NCI-H146 treated with DMSO at 0.1 percent for 48 hours (cell line): ENCODE measurements at regions not wholly inside any gene's neighbourhood (a gene's known extent, or its start where the extent isn't known, plus 50 kb on each side); places are given as distances from the start of the nearest gene placed in this dataset.

ENCODE experiments used
- DNase-seq: peaks from one replicate; lab custom pipeline; 2025; ENCODE audit not compliant: unreplicated experiment; lab: John Stamatoyannopoulos, UW

DNA sequence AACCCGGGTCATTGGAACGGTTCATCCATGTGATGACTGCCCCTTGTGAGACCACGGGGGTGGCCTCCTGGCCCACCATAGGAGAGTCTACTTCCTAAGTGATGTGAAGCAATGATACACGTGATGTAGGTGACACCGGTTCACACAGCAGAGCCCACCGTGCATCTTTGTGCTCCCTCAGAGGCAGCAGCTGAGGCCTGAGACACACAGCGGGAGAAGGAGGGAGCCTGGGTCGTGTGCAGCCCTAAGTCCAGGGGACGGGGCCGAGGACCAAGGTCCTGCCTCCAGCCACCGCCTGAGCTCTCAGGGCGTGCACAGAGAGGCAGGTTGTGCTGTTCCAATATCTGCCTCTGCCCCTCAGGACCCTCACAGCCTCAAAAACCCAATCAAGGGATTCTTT is 377.2 kb upstream of the SALL3 start:
- no peak for DNase-seq

DNA sequence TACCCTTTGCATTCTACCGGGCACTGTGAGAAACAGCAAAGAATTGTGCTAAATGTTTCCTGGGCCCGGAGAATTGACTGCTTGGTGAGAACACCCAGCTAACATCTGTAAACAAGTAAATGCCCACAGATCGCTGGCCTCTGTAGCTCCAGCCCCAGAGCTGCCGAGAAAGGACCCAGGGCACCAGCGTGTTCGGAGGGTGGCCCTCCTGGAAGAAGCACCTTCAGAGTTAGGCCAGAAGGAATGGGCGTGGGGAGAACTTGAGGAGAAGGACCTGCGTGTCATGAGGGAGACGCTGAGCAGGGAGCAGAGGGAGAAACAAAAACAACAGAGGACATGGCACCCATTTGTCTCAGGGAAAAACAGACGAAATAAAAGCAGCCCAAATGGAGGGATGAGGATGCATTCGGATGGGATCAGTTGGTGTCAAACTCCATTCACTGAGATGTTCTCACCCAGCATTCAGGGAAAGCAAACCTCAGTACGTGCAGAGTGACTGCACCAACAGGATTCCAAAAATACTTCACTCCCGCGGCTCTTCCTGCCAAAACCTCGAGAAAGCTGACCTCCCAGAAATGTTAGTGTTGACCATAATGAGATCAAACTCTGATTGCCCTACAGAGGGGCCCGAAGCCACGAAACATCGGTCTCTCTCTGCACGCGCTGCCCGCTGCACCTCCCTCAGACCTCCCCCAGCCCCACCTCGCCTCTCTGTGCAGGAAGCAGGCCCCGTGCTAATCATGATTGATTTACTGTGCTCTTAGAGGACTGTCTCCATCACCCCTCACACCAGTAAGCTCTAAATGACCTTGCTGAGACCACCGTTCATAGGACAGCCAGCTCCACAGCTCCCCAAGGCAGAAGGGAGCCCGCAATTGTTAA is 376.3 kb upstream of the SALL3 start:
- DNase-seq: no peak

DNA sequence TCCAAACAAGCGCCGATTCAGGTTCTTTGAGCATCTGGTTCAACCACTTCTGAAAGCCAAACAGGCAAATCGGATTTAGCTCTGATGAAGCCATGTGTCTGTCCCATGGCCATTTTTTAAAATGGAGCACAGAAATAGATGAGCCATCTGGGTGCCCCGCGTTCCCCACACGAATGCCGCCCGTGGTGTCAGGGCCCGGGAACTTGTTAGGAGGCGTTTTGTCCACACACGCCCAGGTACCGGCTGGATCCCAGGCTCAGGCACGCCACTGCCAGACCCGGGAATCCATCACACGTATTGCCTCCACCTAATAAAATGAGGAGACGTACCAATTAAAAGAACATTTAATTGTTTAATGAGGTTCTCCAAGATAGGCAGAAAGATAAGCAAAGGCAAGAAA is 374.4 kb upstream of the SALL3 start:
- DNase-seq: no peak

DNA sequence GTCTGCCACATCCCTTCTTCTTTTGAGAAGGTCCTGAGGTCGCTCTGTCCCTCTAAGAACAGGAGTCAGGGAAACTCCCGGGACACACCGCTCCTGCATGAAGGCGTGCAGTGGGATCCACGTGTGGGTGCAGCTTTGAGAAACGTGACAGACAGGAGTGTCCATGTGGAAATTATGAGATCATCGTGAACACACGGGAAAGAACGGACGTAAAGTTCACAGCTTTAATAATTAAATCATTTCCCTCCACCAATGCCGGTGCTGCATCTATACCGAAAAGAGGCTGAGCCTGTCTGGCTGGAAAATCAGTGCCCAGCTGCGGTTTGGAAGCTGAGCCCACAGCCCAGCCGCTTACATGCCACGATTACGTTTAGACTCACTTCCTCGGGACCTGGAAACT is 372.4 kb upstream of the SALL3 start:
- DNase-seq: no peak

DNA sequence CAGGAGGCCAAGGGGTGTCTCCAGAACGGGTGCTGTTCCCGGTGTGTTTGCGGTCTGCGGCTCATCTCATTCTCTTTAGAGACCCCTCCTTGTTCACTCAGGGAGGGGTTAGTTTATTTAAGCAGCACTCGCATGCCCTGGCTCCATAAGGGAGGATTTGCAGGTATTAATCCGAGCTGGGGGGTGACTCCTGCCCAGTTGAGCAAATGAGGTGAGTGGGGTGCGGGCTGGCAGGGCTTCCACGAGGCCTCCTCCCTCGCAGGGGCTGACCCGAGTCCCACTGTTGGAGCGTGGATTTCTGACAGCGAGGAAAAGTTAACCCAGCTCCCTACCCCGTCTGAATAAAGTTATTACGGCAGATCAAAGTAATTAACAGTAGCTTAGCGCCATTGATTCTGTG is 371.8 kb upstream of the SALL3 start:
- no peak for DNase-seq

DNA sequence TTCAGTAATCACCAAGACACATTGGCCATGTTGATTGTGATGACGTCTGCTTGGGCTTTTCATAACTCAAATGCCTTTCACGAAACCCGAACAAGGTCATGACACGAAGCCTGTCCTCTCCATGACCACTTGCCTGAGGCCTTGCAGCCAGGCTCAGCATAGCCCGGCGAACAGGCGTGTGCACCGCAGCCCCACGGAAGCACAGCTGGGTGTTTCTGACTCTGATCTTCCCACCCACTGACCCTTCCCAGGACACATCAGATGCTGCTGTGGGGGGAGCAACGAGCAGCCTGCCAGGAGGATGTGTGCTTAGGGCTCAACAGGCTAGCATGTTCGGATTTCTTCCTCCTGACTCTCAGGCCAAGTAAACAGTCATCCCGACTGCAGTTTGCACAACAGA is 369.4 kb upstream of the SALL3 start:
- DNase-seq: no peak

DNA sequence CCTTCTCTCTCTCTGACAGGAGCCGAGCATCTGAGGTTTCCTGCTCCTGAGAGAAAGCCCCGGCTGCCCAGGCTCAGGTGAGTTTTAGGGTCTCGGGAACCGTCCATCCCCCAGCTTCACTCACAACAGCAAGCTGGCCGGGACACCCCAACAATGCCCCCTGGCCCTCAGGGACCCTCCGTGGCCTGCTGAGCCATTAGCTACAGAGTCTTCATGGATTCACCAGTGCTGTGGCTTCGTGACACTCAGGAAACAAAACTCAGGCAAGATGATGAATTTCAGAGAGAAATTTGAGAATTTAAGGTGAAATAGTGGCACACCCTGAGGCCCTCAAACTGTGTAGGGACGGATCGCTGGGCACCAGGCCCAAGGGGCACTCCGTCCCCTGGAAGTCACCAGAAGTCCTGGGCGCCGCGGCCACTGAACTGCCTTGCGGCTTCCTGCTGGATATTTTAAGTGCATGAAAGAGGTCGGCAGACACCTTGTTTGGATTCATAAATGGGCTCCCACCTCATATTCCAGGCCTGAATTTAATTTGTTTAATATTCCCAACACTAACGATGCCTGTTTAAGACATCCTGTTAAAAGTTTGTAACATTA is 368.3 kb upstream of the SALL3 start:
- DNase-seq: no peak

DNA sequence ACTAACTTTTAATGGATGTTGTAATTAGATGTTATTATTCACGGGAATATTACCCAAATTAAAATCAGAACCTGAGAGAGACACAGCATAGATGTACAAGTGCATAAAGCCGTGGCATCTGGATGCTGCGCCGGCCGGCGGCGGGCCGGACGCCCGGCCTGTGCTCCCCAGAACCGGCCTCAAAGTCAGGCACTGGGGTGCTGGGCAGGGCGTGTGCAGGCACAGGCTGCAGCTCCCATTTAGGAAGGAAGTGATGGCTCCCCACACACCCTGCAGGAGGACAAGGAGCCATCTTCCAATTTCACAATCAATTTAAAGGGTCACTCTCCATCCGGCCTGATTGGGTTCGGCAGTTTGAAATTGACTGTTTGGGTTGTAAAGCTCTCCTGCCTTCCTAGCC is 367.7 kb upstream of the SALL3 start:
- no peak for DNase-seq

DNA sequence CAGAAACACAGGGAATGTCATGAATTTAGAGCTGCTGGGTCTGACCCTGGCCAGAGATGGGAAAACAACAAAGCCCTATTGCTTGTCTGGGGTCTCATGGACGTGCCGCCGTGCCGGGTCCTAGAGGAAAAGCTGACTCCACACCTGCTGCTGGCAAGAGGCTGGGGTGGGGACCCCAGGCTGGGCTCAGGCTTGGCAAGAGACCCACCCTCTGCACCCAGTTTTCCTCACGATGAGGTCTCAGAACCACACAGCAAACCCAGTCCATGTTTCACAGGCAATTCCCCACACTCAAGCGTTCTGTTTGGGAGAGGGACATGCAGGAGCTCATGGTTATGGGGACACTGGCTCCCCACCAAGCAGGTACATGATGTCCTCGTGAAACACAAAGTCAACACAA is 367.3 kb upstream of the SALL3 start:
- no peak for DNase-seq

DNA sequence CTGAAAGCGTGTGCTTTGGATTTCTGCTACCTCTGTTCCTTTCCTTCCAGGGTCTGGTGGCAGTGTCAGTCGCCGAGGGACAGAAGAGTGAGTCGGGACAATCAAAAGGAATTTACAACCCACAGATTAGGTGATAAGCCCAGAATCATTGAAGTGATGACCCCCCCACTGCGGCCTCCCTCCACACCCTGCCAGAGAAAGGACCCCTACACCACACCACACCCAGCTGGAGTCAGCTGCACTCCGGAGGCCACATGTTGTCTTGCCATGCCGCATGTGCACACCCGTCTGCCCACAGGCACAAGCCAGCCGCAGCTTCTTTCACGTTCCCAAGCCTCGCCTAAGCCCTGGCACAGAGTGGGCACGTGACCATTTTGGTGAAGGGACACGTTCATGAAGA is 366.8 kb upstream of the SALL3 start:
- no peak for DNase-seq

DNA sequence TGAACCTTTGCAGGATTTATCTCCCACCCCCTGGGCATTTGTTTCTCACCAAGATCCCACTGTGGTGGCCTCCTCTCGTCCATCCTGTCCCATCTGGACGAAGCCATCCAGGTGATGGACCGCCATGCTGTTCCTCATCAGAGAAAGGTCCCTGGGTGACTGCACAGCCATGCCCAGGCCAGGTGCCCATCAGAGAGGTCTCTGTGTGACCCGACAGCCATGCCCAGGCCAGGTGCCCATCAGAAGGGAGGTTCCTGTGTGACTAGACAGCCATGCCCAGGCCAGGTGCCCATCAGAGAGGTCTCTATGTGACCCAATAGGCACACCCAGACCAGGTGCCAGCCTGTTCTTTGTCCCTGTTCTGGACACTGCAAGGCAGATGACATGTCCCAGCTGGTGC is 360.9 kb upstream of the SALL3 start:
- DNase-seq: no peak

DNA sequence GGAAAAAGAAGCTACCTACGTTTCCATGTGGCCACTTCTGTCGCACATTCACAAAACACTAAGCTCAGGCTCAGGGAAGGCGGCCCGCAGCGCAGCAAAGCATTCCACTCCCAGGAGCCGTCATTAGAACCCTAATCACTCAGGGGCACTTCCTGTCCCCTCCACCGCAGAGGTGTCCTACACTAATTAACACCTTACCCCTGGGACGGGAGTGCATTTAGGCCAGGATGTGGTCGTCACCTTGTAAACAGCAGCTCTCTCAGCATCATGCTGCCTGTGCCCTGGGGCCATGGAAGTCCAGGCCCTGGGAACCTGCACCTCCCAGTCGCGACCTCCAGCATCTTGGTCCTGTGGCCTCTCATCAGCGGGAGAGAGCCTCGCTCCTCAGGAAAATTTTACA is 359.8 kb upstream of the SALL3 start:
- no peak for DNase-seq

DNA sequence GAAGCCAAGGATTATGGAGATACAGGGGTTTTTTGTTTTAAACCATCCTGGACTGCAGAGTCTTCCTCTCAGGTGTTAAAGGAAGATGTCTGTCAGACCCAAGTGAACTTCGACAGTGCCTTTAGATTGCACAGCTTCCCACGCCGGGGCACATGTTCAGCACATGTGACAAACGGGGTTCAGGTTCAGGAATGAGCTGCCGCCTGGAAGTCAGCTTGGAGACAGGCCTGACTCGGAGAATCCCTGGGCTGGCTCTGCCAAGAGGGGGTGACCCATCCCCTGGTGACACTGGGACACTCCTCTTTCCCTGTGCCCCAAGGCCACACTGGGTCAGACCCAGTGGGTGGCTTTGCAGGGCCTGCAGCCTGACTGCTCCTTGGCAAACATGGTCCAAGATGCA is 359.3 kb upstream of the SALL3 start:
- no peak for DNase-seq

DNA sequence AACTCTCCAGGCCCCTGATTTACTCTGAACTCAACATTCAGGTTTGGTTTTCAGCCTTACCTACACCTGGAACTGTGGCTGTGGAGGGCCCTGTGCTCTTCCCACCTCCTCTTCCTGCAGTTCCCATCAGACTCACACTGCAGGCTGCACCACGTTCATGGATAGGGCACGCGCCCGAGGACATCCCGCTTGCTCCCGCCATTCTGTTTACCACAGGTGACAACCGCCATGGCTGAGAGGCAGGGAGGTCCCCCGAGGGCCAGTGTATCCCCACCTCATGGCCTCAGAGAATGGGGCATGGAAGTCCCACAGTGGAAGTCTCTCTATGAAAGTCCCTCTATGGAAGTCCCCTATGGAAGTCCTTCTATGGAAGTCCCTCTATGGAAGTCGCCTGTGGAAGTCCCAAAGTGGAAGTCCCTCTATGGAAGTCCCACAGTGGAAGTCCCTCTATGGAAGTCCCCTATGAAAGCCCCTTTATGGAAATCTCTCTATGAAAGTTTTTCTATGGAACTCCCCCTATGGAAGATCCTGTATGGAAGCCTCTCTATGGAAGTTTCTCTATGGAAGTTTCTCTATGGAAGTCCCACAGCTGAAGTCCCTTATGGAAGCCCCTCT is 358.4 kb upstream of the SALL3 start:
- DNase-seq: no peak

DNA sequence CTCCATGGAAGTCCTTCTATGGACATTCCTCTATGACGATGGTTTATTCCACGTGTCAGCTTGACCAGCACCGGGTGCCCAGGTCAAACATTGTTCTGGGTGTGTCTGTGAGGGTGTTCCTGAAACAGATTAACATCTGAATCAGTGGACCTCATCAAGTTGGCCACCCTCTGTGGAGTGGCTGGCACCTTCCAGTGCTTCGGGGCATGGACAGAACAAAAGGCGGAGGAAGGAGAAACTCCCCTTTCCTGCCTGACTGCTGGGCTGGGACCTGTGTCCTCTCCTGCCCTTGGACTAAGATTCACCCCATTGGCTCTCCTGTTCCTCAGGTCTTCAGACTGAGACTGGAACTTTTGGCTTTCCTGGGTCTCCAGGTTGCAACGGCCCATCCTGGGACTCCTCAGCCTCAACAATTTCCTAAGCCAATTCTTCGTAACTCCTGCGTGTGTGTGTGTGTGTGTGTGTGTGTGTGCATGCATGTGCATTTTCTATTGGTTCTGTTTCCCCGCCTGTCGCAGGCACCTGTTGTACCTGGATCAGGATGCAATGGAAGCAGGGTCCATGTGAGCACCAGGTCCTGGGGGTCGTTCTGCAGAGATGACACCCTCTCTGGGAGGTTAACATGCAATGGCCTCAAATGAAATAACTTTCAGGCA is 357.2 kb upstream of the SALL3 start:
- DNase-seq: no peak

DNA sequence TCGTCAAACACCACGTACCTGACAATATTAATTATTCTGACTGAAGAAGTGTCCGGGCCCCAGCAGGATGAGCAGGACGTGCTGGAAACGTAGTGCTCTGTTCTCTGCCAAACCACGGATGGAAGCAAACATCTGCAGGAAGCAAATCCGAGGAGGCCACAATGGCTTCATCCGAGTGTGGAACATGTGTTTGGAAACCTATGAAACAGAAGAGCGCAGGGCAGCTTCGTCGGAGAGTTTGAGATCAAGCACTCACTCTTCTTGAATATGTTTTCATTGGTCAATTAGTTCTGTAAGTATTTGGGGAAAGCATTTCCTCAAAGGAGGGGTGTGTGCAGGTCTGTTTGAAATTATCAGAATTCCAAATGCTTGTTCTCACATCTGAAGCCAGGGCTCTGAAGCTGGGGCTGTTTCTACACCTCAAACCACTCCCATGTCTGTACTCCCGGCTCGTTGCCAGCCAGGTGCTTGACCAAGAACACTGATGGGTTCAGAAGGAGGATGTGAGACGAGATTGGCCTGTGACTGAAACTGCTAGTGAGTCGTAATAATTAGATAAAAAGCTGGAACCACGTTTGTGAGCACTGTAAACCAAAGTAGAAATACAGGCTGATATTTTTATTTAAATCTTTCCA is 356.6 kb upstream of the SALL3 start:
- DNase-seq: no peak

DNA sequence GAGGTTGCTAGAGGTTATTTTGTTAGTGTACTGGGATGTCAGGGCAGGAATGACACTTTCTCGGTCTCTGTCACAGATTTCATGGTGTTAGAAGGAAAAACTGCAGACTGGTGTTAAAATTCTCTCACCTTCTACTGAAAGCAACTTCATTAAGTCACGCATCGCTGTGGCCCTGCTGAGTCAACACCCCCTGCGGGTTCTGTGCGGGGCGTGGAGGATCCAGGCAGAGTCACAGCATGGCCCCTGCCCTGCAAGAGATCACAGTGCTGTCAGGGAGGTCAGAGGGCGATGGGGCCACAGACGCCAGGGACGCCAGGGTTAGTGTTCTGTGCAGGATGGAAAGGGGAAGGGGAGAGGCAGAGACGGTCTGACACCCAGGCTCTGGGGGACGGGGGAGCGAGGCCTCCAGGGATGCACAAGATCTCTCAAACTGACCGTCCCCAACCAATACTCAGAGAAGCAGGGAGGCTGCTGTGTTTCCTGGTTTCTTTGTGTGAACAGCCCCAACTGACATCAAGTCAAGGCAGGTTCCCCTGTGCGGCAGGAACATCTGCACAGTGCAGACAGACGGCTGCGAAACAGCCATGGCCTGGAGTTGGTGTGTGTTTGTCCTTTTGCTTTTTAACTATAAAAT is 354.9 kb upstream of the SALL3 start:
- DNase-seq: no peak

DNA sequence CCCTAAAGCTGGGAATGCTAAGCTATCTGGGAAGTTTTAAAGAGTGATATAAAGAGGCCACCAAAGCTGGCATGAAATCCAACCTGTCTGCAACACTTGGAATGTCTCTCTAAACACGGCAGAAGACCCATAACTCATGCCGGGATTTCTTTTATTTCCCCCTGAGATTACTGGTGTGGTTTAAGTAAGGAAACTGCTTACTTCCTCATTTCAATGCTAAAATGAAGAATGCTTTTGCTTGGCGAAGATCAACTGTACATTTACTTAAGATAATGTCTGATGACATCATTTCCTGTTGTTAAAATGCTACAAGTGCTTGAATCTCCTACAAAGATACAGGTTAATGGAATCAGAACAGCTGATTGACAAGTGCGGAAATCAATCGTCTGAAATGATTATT is 353.8 kb upstream of the SALL3 start:
- DNase-seq: no peak

DNA sequence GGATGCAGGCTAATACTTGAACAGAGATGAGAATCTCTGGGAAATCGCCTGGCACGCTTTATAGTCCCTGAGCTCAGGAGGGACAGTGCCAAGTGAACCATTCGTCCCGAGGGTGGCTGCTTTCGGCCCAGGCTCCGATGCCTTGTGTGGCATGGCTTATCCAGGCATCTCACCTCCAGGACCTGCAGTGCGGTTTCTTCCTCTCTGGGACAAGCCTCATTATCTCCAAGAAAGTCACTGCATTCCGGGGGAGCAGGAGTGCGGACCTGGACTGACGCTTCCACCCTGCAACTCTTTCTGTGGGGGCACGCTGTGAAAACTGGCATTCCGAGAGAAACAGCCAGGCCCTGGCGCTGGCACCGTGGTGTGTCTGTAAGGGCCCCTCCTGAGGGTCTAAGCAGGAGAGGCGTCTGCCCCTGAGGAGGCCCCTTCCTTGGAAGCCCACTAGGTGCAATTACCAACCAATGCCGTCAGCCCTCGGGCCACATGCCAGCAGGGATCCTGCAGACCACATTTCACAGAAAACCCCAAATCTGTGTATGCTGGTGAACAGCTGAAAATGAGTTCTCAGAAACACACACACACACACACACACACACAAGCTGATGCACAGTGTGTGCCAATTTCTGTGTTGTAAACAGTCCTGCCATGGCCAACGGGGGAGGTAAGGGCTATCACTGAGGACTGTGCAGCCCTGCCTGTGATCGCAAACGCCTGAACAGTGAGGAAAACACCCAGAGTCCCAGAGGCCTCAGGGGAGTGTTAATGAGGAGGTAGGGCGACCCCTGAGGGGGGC is 351.9 kb upstream of the SALL3 start:
- no peak for DNase-seq

DNA sequence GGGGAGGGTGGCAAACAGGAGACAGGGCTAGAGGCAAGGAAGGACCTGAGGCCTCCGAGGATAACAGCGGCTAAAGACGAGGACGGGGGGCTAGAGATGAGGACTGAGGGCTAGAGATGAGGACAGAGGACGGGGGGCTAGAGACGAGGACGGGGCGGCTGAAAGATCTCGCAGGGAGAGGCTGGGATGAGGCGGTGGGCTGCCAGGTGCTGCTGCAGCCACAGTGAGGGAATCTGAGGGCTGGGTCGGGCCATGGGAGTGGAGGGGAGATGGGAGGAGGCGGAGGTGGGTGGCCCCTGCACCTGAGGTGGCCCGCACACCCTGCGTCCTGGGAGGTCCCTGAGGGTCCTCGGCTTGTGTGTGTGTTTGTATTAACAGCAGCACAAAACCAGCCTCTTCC is 350.2 kb upstream of the SALL3 start:
- DNase-seq: no peak
